OCI-LY7 (cell line): ENCODE measurements at regions not wholly inside any gene's neighbourhood (a gene's known extent, or its start where the extent isn't known, plus 50 kb on each side); places are given as distances from the start of the nearest gene placed in this dataset.

Source experiments
- BruUV-seq: library from RNA; stranded (reverse); fragments of 400-500 nt; replicated peaks from 2 replicates; lab custom pipeline; 2021; lab: Mats Ljungman, UMichigan
- CTCF ChIA-PET: fragments of 300-600 bp; sonication (Branson Sonifier 250); formaldehyde crosslinking; loops from one replicate; lab custom pipeline; 2022; ENCODE audit warnings: antibody characterized with exemption; ENCODE audit not compliant: unreplicated experiment; lab: Charles Lee
- POLR2A ChIA-PET: fragments of 300-600 bp; sonication (Branson Sonifier 250); formaldehyde crosslinking; loops from one replicate; lab custom pipeline; 2022; ENCODE audit warnings: antibody characterized with exemption; lab: Charles Lee
- DNase-seq: peaks from one replicate; pipeline ENCODE4 v3.0.0-alpha.2; 2015; ENCODE audit warnings: low spot score
- H2AFZ ChIP-seq: fragments of 200-600 bp; sonication (generic), shearing (Covaris generic); 2 replicates; pipeline ENCODE4 v1.6.1; 2014; ENCODE audit warnings: mild to moderate bottlenecking, antibody characterized with exemption, low read length, moderate library complexity
- H3K27ac ChIP-seq: fragments of 200-600 bp; sonication (generic); 2 replicates; pipeline ENCODE4 v1.5.1; 2014; ENCODE audit warnings: mixed run types, low read depth, mild to moderate bottlenecking, moderate library complexity, low read length, inconsistent platforms; ENCODE audit not compliant: poor library complexity, severe bottlenecking
- H3K36me3 ChIP-seq: fragments of 200-600 bp; sonication (generic); 2 replicates; pipeline ENCODE4 v1.6.1; 2014; ENCODE audit warnings: mild to moderate bottlenecking, antibody characterized with exemption, low read length, moderate library complexity, mixed read lengths; ENCODE audit not compliant: insufficient read depth
- H3K4me1 ChIP-seq: fragments of 200-600 bp; sonication (generic); 2 replicates; pipeline ENCODE4 v1.5.1; 2014; ENCODE audit warnings: mild to moderate bottlenecking, low read length; ENCODE audit not compliant: insufficient read depth, poor library complexity, severe bottlenecking
- H3K4me2 ChIP-seq: fragments of 200-600 bp; sonication (generic); 2 replicates; pipeline ENCODE4 v1.6.1; 2014; ENCODE audit warnings: mild to moderate bottlenecking, low read length
- H3K4me3 ChIP-seq: fragments of 200-600 bp; sonication (generic); 2 replicates; pipeline ENCODE4 v1.5.1; 2014; ENCODE audit warnings: mild to moderate bottlenecking, low read depth, low read length; ENCODE audit not compliant: poor library complexity, severe bottlenecking
- H3K79me2 ChIP-seq: fragments of 200-600 bp; sonication (generic); 2 replicates; pipeline ENCODE4 v1.6.1; 2016; ENCODE audit warnings: low read depth, mild to moderate bottlenecking, low read length, moderate library complexity, mixed read lengths; ENCODE audit not compliant: insufficient read depth
- H3K9me2 ChIP-seq: fragments of 200-600 bp; sonication (generic); 2 replicates; pipeline ENCODE4 v1.6.1; 2016; ENCODE audit warnings: mild to moderate bottlenecking, low read length, mixed read lengths; ENCODE audit not compliant: insufficient read depth
- H3K9me3 ChIP-seq: fragments of 200-600 bp; sonication (generic); 2 replicates; pipeline ENCODE4 v1.6.1; 2014; ENCODE audit warnings: mild to moderate bottlenecking, mixed run types, low read length, mixed read lengths
- H4K20me1 ChIP-seq: fragments of 200-600 bp; sonication (generic); 2 replicates; pipeline ENCODE4 v1.6.1; 2014; ENCODE audit warnings: mild to moderate bottlenecking, antibody characterized with exemption, low read length, moderate library complexity, mixed read lengths; ENCODE audit not compliant: insufficient read depth
- EZH2phosphoT487 ChIP-seq: fragments of 200-600 bp; sonication (generic); IDR thresholded peaks from 2 replicates; pipeline ENCODE4 v1.6.1; 2018; ENCODE audit warnings: low read depth, borderline replicate concordance, mild to moderate bottlenecking, mixed run types, antibody characterized with exemption, low read length, moderate library complexity, mixed read lengths
- intact Hi-C: fragments of 100-400 bp; cut with micrococcal nuclease; formaldehyde crosslinking; loops from one replicate; pipeline ENCODE4 v1.10.0; 2022; ENCODE audit not compliant: unreplicated experiment
- TF ChIP-seq, protein P1 (sequence below): fragments of 200-600 bp; sonication (generic); conservative IDR thresholded peaks from 2 replicates; pipeline ENCODE4 v1.5.1; 2014; ENCODE audit warnings: mild to moderate bottlenecking, antibody characterized with exemption, low read length, moderate library complexity, mixed read lengths

DNA sequence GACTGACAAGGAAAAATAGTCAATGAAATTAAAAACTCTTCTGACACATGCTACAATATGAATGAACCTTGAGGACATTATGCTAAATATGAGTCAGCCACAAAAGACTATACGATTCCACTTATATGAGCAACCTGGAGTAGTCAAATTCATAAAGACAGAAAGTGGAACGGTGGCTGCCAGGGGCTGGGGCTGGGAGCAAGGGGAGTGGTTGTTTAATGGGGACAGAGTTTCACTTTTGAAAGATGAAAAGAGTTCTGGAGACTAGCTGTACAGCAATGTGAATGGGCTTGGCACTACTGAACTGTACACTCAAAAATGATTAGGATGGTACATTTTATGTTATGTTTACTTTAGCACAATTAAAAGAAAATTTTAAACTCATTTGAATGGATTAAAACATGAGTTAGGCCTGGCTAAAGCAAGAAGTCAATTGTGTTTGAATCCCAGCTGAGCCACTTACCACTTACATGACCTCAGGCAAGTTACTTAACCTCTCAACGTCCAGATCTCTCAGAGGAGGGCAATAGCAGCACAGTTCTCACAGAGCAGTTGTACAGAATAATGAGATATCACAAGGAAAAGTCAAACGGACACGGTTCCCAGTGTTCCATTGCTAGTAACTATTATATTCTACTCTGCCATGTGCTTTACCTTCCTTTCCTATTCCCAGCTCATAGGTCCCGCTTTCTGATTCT, 102.5 kb downstream of the SPTSSA start:
- no peak overlapping the region for H2AFZ ChIP-seq
- no peaks in the 10 kb centered on the region for H4K20me1 ChIP-seq
- intact Hi-C loops, result no loop called here
- H3K9me2 ChIP-seq, result no peaks in the 10 kb centered on the region
- CTCF ChIA-PET, result no interaction called here
- no peak overlapping the region for H3K4me2 ChIP-seq
- no peaks in the 10 kb centered on the region for H3K36me3 ChIP-seq
- H3K9me3 ChIP-seq, result no peaks in the 10 kb centered on the region
- TF ChIP-seq, protein P1, sequence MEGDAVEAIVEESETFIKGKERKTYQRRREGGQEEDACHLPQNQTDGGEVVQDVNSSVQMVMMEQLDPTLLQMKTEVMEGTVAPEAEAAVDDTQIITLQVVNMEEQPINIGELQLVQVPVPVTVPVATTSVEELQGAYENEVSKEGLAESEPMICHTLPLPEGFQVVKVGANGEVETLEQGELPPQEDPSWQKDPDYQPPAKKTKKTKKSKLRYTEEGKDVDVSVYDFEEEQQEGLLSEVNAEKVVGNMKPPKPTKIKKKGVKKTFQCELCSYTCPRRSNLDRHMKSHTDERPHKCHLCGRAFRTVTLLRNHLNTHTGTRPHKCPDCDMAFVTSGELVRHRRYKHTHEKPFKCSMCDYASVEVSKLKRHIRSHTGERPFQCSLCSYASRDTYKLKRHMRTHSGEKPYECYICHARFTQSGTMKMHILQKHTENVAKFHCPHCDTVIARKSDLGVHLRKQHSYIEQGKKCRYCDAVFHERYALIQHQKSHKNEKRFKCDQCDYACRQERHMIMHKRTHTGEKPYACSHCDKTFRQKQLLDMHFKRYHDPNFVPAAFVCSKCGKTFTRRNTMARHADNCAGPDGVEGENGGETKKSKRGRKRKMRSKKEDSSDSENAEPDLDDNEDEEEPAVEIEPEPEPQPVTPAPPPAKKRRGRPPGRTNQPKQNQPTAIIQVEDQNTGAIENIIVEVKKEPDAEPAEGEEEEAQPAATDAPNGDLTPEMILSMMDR, result no peak
- no peak for TF ChIP-seq EZH2phosphoT487
- BruUV-seq, result no TSS peak
- POLR2A ChIA-PET, result no interaction called here
- H3K79me2 ChIP-seq, result no peaks in the 10 kb centered on the region
- H3K4me3 ChIP-seq, result no peak overlapping the region
- no peak for DNase-seq
- no peak overlapping the region for H3K27ac ChIP-seq
- H3K4me1 ChIP-seq, result no peaks in the 10 kb centered on the region

GRCh38 chr14:34356264-34356654, 105.8 kb downstream of the SPTSSA start:
- TF ChIP-seq, protein P1, result no peak
- no peak for TF ChIP-seq EZH2phosphoT487
- H2AFZ ChIP-seq, result no peak overlapping the region
- ChIA-PET POLR2A (interaction anchor here (0.9 kb wide), 1 partner anchor 9 kb away, joined by 3 read pairs; no protein-coding TSS in a partner anchor), CTCF (no interaction called here)
- no peak overlapping the region for H3K4me2 ChIP-seq
- no peaks in the 10 kb centered on the region for H3K79me2 ChIP-seq
- H3K9me3 ChIP-seq, result no peaks in the 10 kb centered on the region
- DNase-seq, result no peak
- no peaks in the 10 kb centered on the region for H3K4me1 ChIP-seq
- H3K36me3 ChIP-seq, result no peaks in the 10 kb centered on the region
- no peaks in the 10 kb centered on the region for H4K20me1 ChIP-seq
- no TSS peak for BruUV-seq
- H3K27ac ChIP-seq, result no peak overlapping the region
- intact Hi-C loops, result no loop called here
- H3K9me2 ChIP-seq, result no peaks in the 10 kb centered on the region
- H3K4me3 ChIP-seq, result no peak overlapping the region

GRCh38 chr14:34355584-34356263, 106.3 kb downstream of the SPTSSA start:
- H3K27ac ChIP-seq, result no peak overlapping the region
- no peak overlapping the region for H3K4me3 ChIP-seq
- H3K4me1 ChIP-seq, result no peaks in the 10 kb centered on the region
- POLR2A ChIA-PET, result interaction anchor here (0.9 kb wide), 1 partner anchor 9 kb away, joined by 3 read pairs; no protein-coding TSS in a partner anchor
- no peak overlapping the region for H3K4me2 ChIP-seq
- no peak overlapping the region for H2AFZ ChIP-seq
- H4K20me1 ChIP-seq, result no peaks in the 10 kb centered on the region
- BruUV-seq, result no TSS peak
- H3K79me2 ChIP-seq, result no peaks in the 10 kb centered on the region
- TF ChIP-seq, protein P1, result no peak
- no peak for TF ChIP-seq EZH2phosphoT487
- H3K9me2 ChIP-seq, result no peaks in the 10 kb centered on the region
- H3K9me3 ChIP-seq, result no peaks in the 10 kb centered on the region
- DNase-seq, result no peak
- CTCF ChIA-PET, result no interaction called here
- intact Hi-C loops, result no loop called here
- no peaks in the 10 kb centered on the region for H3K36me3 ChIP-seq
